Neural crest cell (in vitro differentiated cells): ENCODE measurements at regions not wholly inside any gene's neighbourhood (a gene's known extent, or its start where the extent isn't known, plus 50 kb on each side); places are given as distances from the start of the nearest gene placed in this dataset.

Experiments used
- DNase-seq: peaks from one replicate; pipeline ENCODE4 v3.0.0; 2021; ENCODE audit warnings: low read depth, mixed read lengths, low spot score
- H3K27ac Mint-ChIP-seq: one replicate; pipeline ENCODE4 v1.8.0; 2021; ENCODE audit warnings: mild to moderate bottlenecking, mixed read lengths; ENCODE audit not compliant: unreplicated experiment
- H3K27me3 Mint-ChIP-seq: 2 replicates; pipeline ENCODE4 v1.8.0; 2021; ENCODE audit warnings: low read depth, mild to moderate bottlenecking, mixed read lengths
- H3K36me3 Mint-ChIP-seq: 2 replicates; pipeline ENCODE4 v1.8.0; 2021; ENCODE audit warnings: low read depth, mild to moderate bottlenecking, mixed read lengths
- H3K4me1 Mint-ChIP-seq: 2 replicates; pipeline ENCODE4 v1.8.0; 2021; ENCODE audit warnings: mixed read lengths
- H3K4me3 Mint-ChIP-seq: one replicate; pipeline ENCODE4 v1.8.0; 2021; ENCODE audit warnings: mild to moderate bottlenecking, mixed read lengths
- H3K9me3 Mint-ChIP-seq: 2 replicates; pipeline ENCODE4 v1.8.0; 2021; ENCODE audit warnings: mixed read lengths
- CTCF ChIP-seq: fragments of 200-600 bp; sonication (generic); conservative IDR thresholded peaks from 2 replicates; pipeline ENCODE4 v1.5.0; 2021; ENCODE audit warnings: antibody characterized with exemption, mild to moderate bottlenecking

- Mint-ChIP-seq H3K4me1 (peaks cover 10% of the 10 kb centered on the region), H3K36me3 (no peaks in the 10 kb centered on the region), H3K27ac (no peak overlapping the region), H3K4me3 (no peak overlapping the region), H3K27me3 (peaks cover 6% of the 10 kb centered on the region), H3K9me3 (peaks cover 2% of the 10 kb centered on the region)
- DNase-seq = no peak
- TF ChIP-seq CTCF = no peak
Measured at GRCh38 chr11:57971272-57972012, 52.2 kb upstream of the OR9Q1 start.

- no peak for TF ChIP-seq CTCF
- Mint-ChIP-seq H3K36me3 (no peaks in the 10 kb centered on the region), H3K4me1 (peaks cover 10% of the 10 kb centered on the region), H3K27me3 (peaks cover 3% of the 10 kb centered on the region), H3K4me3 (no peak overlapping the region), H3K27ac (no peak overlapping the region), H3K9me3 (peaks cover 2% of the 10 kb centered on the region)
- DNase-seq = no peak
Measured at GRCh38 chr11:57972013-57972367, 51.7 kb upstream of the OR9Q1 start.
